ENCODE measurements at regions not wholly inside any gene's neighbourhood (a gene's known extent, or its start where the extent isn't known, plus 50 kb on each side); places are given as distances from the start of the nearest gene placed in this dataset.

DNA sequence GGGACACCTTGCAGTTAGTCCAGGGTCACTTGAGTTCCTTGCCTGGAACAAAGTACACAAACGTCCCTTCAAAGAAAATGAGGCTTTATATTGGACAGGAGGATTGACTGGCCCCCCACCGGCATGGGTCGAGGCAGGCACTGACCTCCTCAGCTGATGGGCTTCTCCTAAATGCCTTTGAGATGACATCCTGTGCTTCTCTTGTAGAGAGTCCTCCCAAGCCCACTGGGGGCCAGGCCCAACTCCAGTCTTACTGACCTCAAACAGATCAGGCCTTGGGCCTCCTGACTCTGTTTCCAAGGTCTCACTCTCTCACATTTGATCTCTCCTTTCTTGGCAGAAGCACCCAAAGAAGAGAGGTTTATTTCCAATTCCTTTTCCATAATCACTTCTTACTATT, 516.1 kb downstream of the MCTP2 start:
- no peaks in the 10 kb centered on the region for H3K36me3 Mint-ChIP-seq
- no peaks in the 10 kb centered on the region for H3K4me1 Mint-ChIP-seq
- H3K4me3 Mint-ChIP-seq: no peak overlapping the region
- H3K9me3 Mint-ChIP-seq: no peaks in the 10 kb centered on the region
- H3K27me3 Mint-ChIP-seq: peaks cover 4% of the 10 kb centered on the region
- no peak overlapping the region for H3K27ac Mint-ChIP-seq

- Mint-ChIP-seq H3K27ac (no peak overlapping the region), H3K27me3 (peaks cover 6% of the 10 kb centered on the region), H3K9me3 (no peaks in the 10 kb centered on the region), H3K4me1 (no peaks in the 10 kb centered on the region), H3K4me3 (no peak overlapping the region), H3K36me3 (no peaks in the 10 kb centered on the region)
These were observed 518.7 kb downstream of the MCTP2 start for GRCh38 chr15:94749811-94750617.

DNA sequence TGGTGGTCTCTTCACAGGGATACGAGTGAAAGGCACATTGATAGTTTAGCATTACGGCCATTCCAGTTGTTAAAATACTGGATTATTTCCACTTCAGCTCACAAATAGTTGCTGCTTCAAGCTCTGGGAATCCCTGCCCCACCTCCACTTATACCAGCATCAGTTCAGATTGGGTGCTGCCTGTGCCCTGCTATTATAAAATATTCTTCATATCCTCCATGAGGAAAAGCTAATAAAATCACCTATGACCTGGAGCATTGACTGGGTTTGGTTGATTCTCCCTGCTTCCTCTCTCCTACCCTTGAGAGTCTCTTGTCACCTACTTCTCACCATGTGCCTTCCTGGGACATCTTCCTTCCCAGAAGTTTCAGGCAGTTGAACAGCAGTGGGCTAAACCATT, 529.0 kb downstream of the MCTP2 start:
- Mint-ChIP-seq H3K4me3 (no peak overlapping the region), H3K27me3 (peaks cover 3% of the 10 kb centered on the region), H3K4me1 (no peaks in the 10 kb centered on the region), H3K9me3 (no peaks in the 10 kb centered on the region), H3K27ac (no peak overlapping the region), H3K36me3 (no peaks in the 10 kb centered on the region)

DNA sequence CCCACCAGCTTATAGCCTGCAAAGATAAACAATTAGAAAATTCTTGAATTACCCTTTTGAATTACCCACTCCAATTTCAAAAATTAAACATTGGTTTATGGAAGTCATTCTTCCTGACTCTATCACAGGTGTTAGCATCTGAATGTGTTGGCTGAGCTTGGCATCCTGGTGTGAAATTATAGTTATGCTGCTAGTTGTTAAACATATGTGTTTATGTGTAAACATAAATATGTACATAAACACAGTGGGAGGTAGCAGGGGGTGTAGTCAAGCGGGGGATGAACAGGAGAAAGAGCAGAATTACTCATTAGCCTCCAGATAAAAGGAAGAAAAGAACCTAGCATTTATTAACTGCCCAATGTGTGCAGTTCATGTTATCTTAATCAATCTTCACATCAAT, 530.2 kb downstream of the MCTP2 start:
- Mint-ChIP-seq H3K27ac (no peak overlapping the region), H3K9me3 (no peaks in the 10 kb centered on the region), H3K36me3 (no peaks in the 10 kb centered on the region), H3K27me3 (peaks cover 4% of the 10 kb centered on the region), H3K4me3 (no peak overlapping the region), H3K4me1 (no peaks in the 10 kb centered on the region)

DNA sequence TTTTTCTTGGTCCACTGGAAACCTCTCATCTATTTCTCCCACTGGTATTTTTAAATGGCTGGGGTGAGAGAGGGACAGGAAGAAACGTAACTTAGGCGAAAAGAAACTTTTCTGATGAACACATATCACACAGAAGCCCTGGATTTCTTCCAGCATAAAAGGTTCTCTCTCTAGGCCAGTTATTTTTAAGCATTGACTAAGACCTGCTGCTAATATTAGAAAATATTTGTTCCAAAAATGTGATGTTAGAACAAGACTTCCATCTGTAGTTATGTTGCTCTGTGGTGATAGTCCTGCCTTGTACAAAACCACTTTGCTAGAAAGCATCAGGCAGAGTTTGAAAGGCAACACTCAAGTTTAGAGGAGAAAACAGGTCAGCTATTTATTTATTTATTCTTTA, 537.7 kb downstream of the MCTP2 start:
- Mint-ChIP-seq H3K4me1 (no peaks in the 10 kb centered on the region), H3K4me3 (no peak overlapping the region), H3K36me3 (no peaks in the 10 kb centered on the region), H3K27me3 (peaks cover 3% of the 10 kb centered on the region), H3K9me3 (peaks cover 5% of the 10 kb centered on the region), H3K27ac (no peak overlapping the region)

- Mint-ChIP-seq H3K9me3 (peaks cover 5% of the 10 kb centered on the region), H3K4me3 (no peak overlapping the region), H3K27me3 (peaks cover 2% of the 10 kb centered on the region), H3K36me3 (no peaks in the 10 kb centered on the region), H3K4me1 (no peaks in the 10 kb centered on the region), H3K27ac (no peak overlapping the region)
These were observed 538.8 kb downstream of the MCTP2 start for GRCh38 chr15:94770199-94770598.

- Mint-ChIP-seq H3K4me1 (no peaks in the 10 kb centered on the region), H3K4me3 (no peak overlapping the region), H3K27ac (no peak overlapping the region), H3K36me3 (no peaks in the 10 kb centered on the region), H3K27me3 (peaks cover 4% of the 10 kb centered on the region), H3K9me3 (peaks cover 5% of the 10 kb centered on the region)
These were observed 545.7 kb downstream of the MCTP2 start for GRCh38 chr15:94777037-94777436.

- Mint-ChIP-seq H3K36me3 (no peaks in the 10 kb centered on the region), H3K27ac (no peak overlapping the region), H3K9me3 (no peaks in the 10 kb centered on the region), H3K4me1 (no peaks in the 10 kb centered on the region), H3K27me3 (peaks cover 4% of the 10 kb centered on the region), H3K4me3 (no peak overlapping the region)
These were observed 547.5 kb downstream of the MCTP2 start for GRCh38 chr15:94778840-94779239.

DNA sequence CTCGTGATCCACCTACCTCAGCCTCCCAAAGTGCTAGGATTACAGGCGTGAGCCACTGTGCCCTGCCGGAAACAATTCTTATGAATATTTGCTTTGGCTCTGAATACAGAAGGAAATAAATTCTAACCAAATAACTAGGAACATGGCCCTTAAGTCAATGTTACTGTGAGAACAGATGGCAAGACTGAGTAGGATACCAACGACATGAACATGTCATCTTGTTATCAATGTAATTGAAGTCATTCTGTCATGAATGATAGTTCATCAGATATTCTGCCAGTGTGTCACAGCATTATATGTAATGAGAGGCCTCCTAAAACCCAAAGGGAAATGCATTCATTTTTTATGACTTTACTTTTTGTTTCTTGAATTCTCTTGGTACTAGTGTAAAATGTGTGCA, 548.8 kb downstream of the MCTP2 start:
- no peaks in the 10 kb centered on the region for H3K4me1 Mint-ChIP-seq
- H3K9me3 Mint-ChIP-seq: peaks cover 7% of the 10 kb centered on the region
- no peak overlapping the region for H3K4me3 Mint-ChIP-seq
- H3K36me3 Mint-ChIP-seq: no peaks in the 10 kb centered on the region
- H3K27me3 Mint-ChIP-seq: peaks cover 6% of the 10 kb centered on the region
- H3K27ac Mint-ChIP-seq: no peak overlapping the region

DNA sequence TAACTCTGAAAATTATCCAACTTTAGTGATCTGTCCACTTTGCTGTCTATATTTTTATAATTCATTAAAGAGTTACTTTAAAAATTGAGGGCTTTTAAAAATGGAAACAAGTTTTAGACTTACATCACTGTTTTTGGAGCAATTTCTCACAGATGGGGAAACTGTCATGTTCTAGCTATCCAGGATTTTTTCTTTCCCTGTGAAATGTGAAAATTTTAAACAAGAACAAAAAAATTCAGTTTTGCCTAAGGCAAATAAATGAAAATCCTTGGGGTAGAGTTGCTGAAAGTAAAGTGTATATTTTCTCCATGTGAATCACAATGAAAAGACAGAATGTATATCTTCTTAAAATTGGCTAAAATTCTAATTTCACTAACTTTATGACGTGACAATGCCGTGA, 553.7 kb downstream of the MCTP2 start:
- no peaks in the 10 kb centered on the region for H3K4me1 Mint-ChIP-seq
- H3K4me3 Mint-ChIP-seq: no peak overlapping the region
- H3K27ac Mint-ChIP-seq: no peak overlapping the region
- peaks cover 8% of the 10 kb centered on the region for H3K9me3 Mint-ChIP-seq
- H3K27me3 Mint-ChIP-seq: peaks cover 7% of the 10 kb centered on the region
- H3K36me3 Mint-ChIP-seq: no peaks in the 10 kb centered on the region

- no peak overlapping the region for H3K27ac Mint-ChIP-seq
- H3K4me3 Mint-ChIP-seq: no peak overlapping the region
- no peaks in the 10 kb centered on the region for H3K4me1 Mint-ChIP-seq
- no peaks in the 10 kb centered on the region for H3K36me3 Mint-ChIP-seq
- H3K9me3 Mint-ChIP-seq: peaks cover 11% of the 10 kb centered on the region
- peaks cover 2% of the 10 kb centered on the region for H3K27me3 Mint-ChIP-seq
These were observed 559.6 kb downstream of the MCTP2 start for GRCh38 chr15:94791008-94791407.

GRCh38 chr15:94791510-94791909, 560.1 kb downstream of the MCTP2 start:
- Mint-ChIP-seq H3K27ac (no peak overlapping the region), H3K9me3 (peaks cover 11% of the 10 kb centered on the region), H3K4me3 (no peak overlapping the region), H3K36me3 (no peaks in the 10 kb centered on the region), H3K27me3 (peaks cover 2% of the 10 kb centered on the region), H3K4me1 (no peaks in the 10 kb centered on the region)

DNA sequence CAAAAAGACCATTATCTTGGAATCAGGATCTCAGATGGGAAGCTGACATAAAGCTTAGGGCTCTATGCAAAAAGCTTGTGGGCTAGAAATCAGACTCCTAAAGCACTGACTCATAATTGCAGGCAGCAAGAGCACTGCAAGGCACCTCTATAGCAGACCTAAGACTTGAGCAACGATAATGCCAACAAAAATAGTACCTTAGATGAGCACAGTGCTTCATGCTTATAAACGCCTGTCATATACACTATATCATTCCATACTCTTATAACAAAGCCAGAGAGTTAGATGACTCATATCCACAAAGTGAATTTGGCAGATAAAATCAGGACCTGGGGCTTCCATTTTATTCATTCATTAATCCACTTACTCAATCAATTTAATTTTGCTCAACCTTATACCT, 560.8 kb downstream of the MCTP2 start:
- Mint-ChIP-seq H3K4me1 (no peaks in the 10 kb centered on the region), H3K9me3 (peaks cover 15% of the 10 kb centered on the region), H3K27ac (no peak overlapping the region), H3K27me3 (peaks cover 2% of the 10 kb centered on the region), H3K4me3 (no peak overlapping the region), H3K36me3 (no peaks in the 10 kb centered on the region)

DNA sequence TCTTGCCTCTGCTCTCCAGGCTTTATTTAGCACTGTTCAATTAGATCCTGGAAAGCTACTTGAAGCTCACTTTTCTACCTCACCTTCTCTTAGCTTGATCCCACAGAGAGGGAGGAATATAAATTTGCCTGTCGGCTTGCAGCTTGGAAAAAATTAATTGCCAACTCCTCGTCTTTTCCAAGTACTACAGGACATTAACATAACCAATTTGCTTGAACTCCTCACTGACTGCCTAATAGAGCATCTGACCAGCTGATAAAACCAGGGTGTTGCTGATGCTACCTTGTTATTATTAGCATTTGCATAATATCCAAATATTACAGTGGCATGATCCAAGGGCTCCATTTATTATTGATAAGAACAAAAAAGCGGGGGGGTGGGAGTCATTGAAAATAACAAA, 561.8 kb downstream of the MCTP2 start:
- H3K4me1 Mint-ChIP-seq: no peaks in the 10 kb centered on the region
- no peak overlapping the region for H3K4me3 Mint-ChIP-seq
- H3K9me3 Mint-ChIP-seq: peaks cover 23% of the 10 kb centered on the region
- H3K27ac Mint-ChIP-seq: no peak overlapping the region
- peaks cover 2% of the 10 kb centered on the region for H3K27me3 Mint-ChIP-seq
- no peaks in the 10 kb centered on the region for H3K36me3 Mint-ChIP-seq

- Mint-ChIP-seq H3K27me3 (peaks cover 2% of the 10 kb centered on the region), H3K27ac (no peak overlapping the region), H3K4me3 (no peak overlapping the region), H3K36me3 (no peaks in the 10 kb centered on the region), H3K9me3 (peaks cover 23% of the 10 kb centered on the region), H3K4me1 (no peaks in the 10 kb centered on the region)
These were observed 562.3 kb downstream of the MCTP2 start for GRCh38 chr15:94793641-94794040.

GRCh38 chr15:94804613-94805012, 573.3 kb downstream of the MCTP2 start:
- H3K36me3 Mint-ChIP-seq: no peaks in the 10 kb centered on the region
- H3K9me3 Mint-ChIP-seq: peaks cover 6% of the 10 kb centered on the region
- H3K27me3 Mint-ChIP-seq: peaks cover 6% of the 10 kb centered on the region
- no peak overlapping the region for H3K4me3 Mint-ChIP-seq
- no peak overlapping the region for H3K27ac Mint-ChIP-seq
- no peaks in the 10 kb centered on the region for H3K4me1 Mint-ChIP-seq
